GM12878 (cell line): ENCODE measurements at regions not wholly inside any gene's neighbourhood (a gene's known extent, or its start where the extent isn't known, plus 50 kb on each side); places are given as distances from the start of the nearest gene placed in this dataset.

Experiments used
- ATAC-seq: fragments of 200-7000 bp; cut with Tn5 transposase; 3 replicates; pipeline ENCODE4 v1.9.1; 2020; ENCODE audit warnings: mild to moderate bottlenecking, moderate library complexity
- BruUV-seq: library from RNA; stranded (reverse); fragments of 400-500 nt; replicated peaks from 2 replicates; lab custom pipeline; 2021; lab: Mats Ljungman, UMichigan
- CTCF ChIA-PET: fragments of 300-600 bp; sonication (Branson Sonifier 250); formaldehyde crosslinking; extraction: SDS; loops from one replicate; lab custom pipeline; 2021; ENCODE audit warnings: inconsistent platforms; lab: Yijun Ruan, JAX
- POLR2A ChIA-PET: fragments of 350-600 bp; formaldehyde crosslinking; extraction: SDS; loops from one replicate; lab custom pipeline; 2021; ENCODE audit warnings: inconsistent platforms; lab: Charles Lee
- RAD21 ChIA-PET: fragments of 300-600 bp; sonication (Branson Sonifier 250); formaldehyde crosslinking; loops from one replicate; lab custom pipeline; 2023; ENCODE audit warnings: antibody characterized with exemption; ENCODE audit not compliant: unreplicated experiment; lab: Charles Lee
- SMC1A ChIA-PET: fragments of 300-600 bp; sonication (Branson Sonifier 250); formaldehyde crosslinking; loops from one replicate; lab custom pipeline; 2023; ENCODE audit not compliant: unreplicated experiment, uncharacterized antibody; lab: Charles Lee
- DNase-seq: peaks from one replicate; pipeline ENCODE4 v3.0.0-alpha.2; 2011; ENCODE audit warnings: low read depth, low spot score
- FAIRE-seq: peaks from 3 replicates; lab custom pipeline; 2011; peaks lifted over from hg19 to GRCh38; lab: Jason Lieb, UNC
- H2AFZ ChIP-seq: 2 replicates; pipeline ENCODE4 v1.6.0; 2011; ENCODE audit warnings: low read depth, low read length, control low read depth; ENCODE audit not compliant: control insufficient read depth
- H3K27ac ChIP-seq: 2 replicates; pipeline ENCODE4 v1.5.1; 2011; ENCODE audit warnings: control low read depth; ENCODE audit not compliant: control insufficient read depth, insufficient read depth
- H3K27me3 ChIP-seq, 2 experiments: replicated peaks in 1 of 2; 2 replicates each; pipeline versions ENCODE4 v1.6.0 to v1.6.1; 2011; ENCODE audit warnings: low read length in 1 of 2; ENCODE audit not compliant: control insufficient read depth in 2 of 2, insufficient read depth in 2 of 2
- H3K36me3 ChIP-seq, 2 experiments: 2 replicates each; pipeline ENCODE4 v1.5.1; 2011; ENCODE audit warnings: low read length in 1 of 2; ENCODE audit not compliant: control insufficient read depth in 2 of 2, insufficient read depth in 2 of 2
- H3K4me1 ChIP-seq: 2 replicates; pipeline ENCODE4 v1.6.1; 2011; ENCODE audit warnings: mild to moderate bottlenecking, low read length, moderate library complexity, mixed read lengths; ENCODE audit not compliant: control insufficient read depth, insufficient read depth
- H3K4me2 ChIP-seq: 2 replicates; pipeline ENCODE4 v1.6.0; 2011; ENCODE audit warnings: control low read depth; ENCODE audit not compliant: control insufficient read depth, insufficient read depth
- H3K4me3 ChIP-seq: fragments of 200-600 bp; sonication (generic); 2 replicates; pipeline ENCODE4 v1.5.1; 2016
- H3K79me2 ChIP-seq: 2 replicates; pipeline ENCODE4 v1.6.0; 2011; ENCODE audit warnings: low read length; ENCODE audit not compliant: control insufficient read depth, insufficient read depth
- H3K9ac ChIP-seq: 2 replicates; pipeline ENCODE4 v1.8.0; 2011; ENCODE audit warnings: low read length, control low read depth, mixed read lengths; ENCODE audit not compliant: control insufficient read depth, insufficient read depth
- H3K9me3 ChIP-seq: replicated peaks from 3 replicates; pipeline ENCODE4 v1.5.1; 2011; ENCODE audit warnings: mild to moderate bottlenecking, low read length; ENCODE audit not compliant: control insufficient read depth, insufficient read depth
- H4K20me1 ChIP-seq: 2 replicates; pipeline ENCODE4 v1.6.0; 2011; ENCODE audit not compliant: control insufficient read depth, insufficient read depth
- BRCA1 ChIP-seq: IDR thresholded peaks from 2 replicates; pipeline ENCODE4 v1.6.1; 2011; ENCODE audit warnings: low read depth, low read length, improper control_type of control experiment
- CBX5 ChIP-seq: sonication (generic); IDR thresholded peaks from 2 replicates; pipeline ENCODE4 v1.6.1; 2016; ENCODE audit warnings: low read depth, moderate library complexity, mild to moderate bottlenecking, inconsistent platforms
- NFXL1 ChIP-seq: fragments of 450-650 bp; IDR thresholded peaks from 2 replicates; pipeline ENCODE4 v1.6.1; 2017; ENCODE audit warnings: antibody characterized with exemption, mild to moderate bottlenecking, borderline replicate concordance
- POLR2AphosphoS5 ChIP-seq: IDR thresholded peaks from 2 replicates; pipeline ENCODE4 v1.6.1; 2011; ENCODE audit warnings: mild to moderate bottlenecking, low read length, inconsistent platforms
- SUPT20H ChIP-seq: IDR thresholded peaks from 2 replicates; pipeline ENCODE4 v1.6.1; 2011; ENCODE audit warnings: low read depth, mild to moderate bottlenecking, low read length, moderate library complexity, borderline replicate concordance; ENCODE audit not compliant: control insufficient read depth
- WRNIP1 ChIP-seq: IDR thresholded peaks from 2 replicates; pipeline ENCODE4 v1.6.1; 2011; ENCODE audit warnings: low read depth, low read length, improper control_type of control experiment, borderline replicate concordance
- ZNF622 ChIP-seq: fragments of 450-650 bp; IDR thresholded peaks from 2 replicates; pipeline ENCODE4 v1.6.1; 2017; ENCODE audit warnings: mild to moderate bottlenecking, inconsistent platforms
- WGBS: methylation state at CpG from one replicate; pipeline ENCODE4 v1.1.6; 2016; ENCODE audit warnings: low lambda C conversion rate; ENCODE audit not compliant: insufficient replicate concordance, insufficient coverage; ENCODE audit errors: missing lambda C conversion rate; 5-methylcytosine and 5-hydroxymethylcytosine counted together
- in situ Hi-C: fragments of 300-500 bp; cut with MboI; formaldehyde crosslinking; loops from 9 replicates; pipeline ENCODE4 v1.14.3; 2018; ENCODE audit warnings: mixed read lengths
- intact Hi-C: fragments of 100-400 bp; cut with micrococcal nuclease; formaldehyde crosslinking; loops from one replicate; pipeline ENCODE4 v1.14.2; 2022; ENCODE audit not compliant: unreplicated experiment
- TF ChIP-seq, protein P1 (sequence below): fragments of 450-650 bp; IDR thresholded peaks from 2 replicates; pipeline ENCODE4 v1.6.1; 2016; ENCODE audit warnings: mild to moderate bottlenecking, moderate library complexity, borderline replicate concordance
- TF ChIP-seq, protein P2 (sequence below): fragments of 450-650 bp; IDR thresholded peaks from 2 replicates; pipeline ENCODE4 v1.6.1; 2016; ENCODE audit warnings: mild to moderate bottlenecking
- TF ChIP-seq, protein P3 (sequence below): fragments of 150-350 bp; IDR thresholded peaks from 2 replicates; pipeline ENCODE4 v1.6.1; 2016; ENCODE audit warnings: low read depth, low read length
- TF ChIP-seq, protein P4 (sequence below): fragments of 450-650 bp; formaldehyde crosslinking; IDR thresholded peaks from 2 replicates; pipeline ENCODE4 v1.5.0; 2022; ENCODE audit warnings: mild to moderate bottlenecking, missing genetic modification characterization

DNA sequence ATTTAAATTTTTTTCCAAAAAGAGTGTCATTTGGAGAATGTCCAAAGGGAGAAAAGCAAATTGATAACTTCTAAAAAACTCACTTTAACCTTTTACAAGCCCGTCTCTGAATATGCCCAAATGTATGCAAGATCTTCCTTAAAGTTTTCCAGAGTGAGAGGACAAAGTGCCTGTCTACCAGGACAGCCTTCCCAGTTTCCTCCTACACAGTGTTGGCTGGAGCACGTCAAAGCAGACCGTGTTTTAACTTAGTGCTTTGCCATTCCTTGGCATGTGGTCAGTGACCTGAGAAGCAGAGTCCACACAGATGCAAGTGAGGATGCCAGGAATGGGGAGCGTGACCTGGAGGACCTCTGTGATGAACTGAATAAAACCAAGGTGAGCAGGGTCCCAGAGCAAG, 245.7 kb downstream of the FAM43A start:
- ChIA-PET SMC1A (no interaction called here), POLR2A (no interaction called here), CTCF (no interaction called here), RAD21 (no interaction called here)
- Histone ChIP-seq H2AFZ (no peak overlapping the region), H3K9ac (no peak overlapping the region), H3K27me3 (no peaks in the 10 kb centered on the region), H3K79me2 (no peaks in the 10 kb centered on the region), H3K27ac (no peak overlapping the region), H4K20me1 (no peaks in the 10 kb centered on the region), H3K36me3 (no peaks in the 10 kb centered on the region), H3K9me3 (no peaks in the 10 kb centered on the region; the same call in 2 of the 3 replicates), H3K4me3 (no peak overlapping the region), H3K4me1 (no peaks in the 10 kb centered on the region), H3K4me2 (no peak overlapping the region)
- ATAC-seq (no peak), FAIRE-seq (no peak), DNase-seq (no peak)
- WGBS = 25% methylated on average over 4 of the region's 4 CpGs
- BruUV-seq = no TSS peak
- in situ Hi-C loops = no loop called here
- intact Hi-C loops = no loop called here
- TF ChIP-seq WRNIP1 = no peak
- TF ChIP-seq BRCA1 = no peak
- TF ChIP-seq, protein P1, sequence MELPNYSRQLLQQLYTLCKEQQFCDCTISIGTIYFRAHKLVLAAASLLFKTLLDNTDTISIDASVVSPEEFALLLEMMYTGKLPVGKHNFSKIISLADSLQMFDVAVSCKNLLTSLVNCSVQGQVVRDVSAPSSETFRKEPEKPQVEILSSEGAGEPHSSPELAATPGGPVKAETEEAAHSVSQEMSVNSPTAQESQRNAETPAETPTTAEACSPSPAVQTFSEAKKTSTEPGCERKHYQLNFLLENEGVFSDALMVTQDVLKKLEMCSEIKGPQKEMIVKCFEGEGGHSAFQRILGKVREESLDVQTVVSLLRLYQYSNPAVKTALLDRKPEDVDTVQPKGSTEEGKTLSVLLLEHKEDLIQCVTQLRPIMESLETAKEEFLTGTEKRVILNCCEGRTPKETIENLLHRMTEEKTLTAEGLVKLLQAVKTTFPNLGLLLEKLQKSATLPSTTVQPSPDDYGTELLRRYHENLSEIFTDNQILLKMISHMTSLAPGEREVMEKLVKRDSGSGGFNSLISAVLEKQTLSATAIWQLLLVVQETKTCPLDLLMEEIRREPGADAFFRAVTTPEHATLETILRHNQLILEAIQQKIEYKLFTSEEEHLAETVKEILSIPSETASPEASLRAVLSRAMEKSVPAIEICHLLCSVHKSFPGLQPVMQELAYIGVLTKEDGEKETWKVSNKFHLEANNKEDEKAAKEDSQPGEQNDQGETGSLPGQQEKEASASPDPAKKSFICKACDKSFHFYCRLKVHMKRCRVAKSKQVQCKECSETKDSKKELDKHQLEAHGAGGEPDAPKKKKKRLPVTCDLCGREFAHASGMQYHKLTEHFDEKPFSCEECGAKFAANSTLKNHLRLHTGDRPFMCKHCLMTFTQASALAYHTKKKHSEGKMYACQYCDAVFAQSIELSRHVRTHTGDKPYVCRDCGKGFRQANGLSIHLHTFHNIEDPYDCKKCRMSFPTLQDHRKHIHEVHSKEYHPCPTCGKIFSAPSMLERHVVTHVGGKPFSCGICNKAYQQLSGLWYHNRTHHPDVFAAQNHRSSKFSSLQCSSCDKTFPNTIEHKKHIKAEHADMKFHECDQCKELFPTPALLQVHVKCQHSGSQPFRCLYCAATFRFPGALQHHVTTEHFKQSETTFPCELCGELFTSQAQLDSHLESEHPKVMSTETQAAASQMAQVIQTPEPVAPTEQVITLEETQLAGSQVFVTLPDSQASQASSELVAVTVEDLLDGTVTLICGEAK = no peak
- TF ChIP-seq, protein P2, sequence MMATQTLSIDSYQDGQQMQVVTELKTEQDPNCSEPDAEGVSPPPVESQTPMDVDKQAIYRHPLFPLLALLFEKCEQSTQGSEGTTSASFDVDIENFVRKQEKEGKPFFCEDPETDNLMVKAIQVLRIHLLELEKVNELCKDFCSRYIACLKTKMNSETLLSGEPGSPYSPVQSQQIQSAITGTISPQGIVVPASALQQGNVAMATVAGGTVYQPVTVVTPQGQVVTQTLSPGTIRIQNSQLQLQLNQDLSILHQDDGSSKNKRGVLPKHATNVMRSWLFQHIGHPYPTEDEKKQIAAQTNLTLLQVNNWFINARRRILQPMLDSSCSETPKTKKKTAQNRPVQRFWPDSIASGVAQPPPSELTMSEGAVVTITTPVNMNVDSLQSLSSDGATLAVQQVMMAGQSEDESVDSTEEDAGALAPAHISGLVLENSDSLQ = no peak
- TF ChIP-seq SUPT20H = no peak
- TF ChIP-seq, protein P3, sequence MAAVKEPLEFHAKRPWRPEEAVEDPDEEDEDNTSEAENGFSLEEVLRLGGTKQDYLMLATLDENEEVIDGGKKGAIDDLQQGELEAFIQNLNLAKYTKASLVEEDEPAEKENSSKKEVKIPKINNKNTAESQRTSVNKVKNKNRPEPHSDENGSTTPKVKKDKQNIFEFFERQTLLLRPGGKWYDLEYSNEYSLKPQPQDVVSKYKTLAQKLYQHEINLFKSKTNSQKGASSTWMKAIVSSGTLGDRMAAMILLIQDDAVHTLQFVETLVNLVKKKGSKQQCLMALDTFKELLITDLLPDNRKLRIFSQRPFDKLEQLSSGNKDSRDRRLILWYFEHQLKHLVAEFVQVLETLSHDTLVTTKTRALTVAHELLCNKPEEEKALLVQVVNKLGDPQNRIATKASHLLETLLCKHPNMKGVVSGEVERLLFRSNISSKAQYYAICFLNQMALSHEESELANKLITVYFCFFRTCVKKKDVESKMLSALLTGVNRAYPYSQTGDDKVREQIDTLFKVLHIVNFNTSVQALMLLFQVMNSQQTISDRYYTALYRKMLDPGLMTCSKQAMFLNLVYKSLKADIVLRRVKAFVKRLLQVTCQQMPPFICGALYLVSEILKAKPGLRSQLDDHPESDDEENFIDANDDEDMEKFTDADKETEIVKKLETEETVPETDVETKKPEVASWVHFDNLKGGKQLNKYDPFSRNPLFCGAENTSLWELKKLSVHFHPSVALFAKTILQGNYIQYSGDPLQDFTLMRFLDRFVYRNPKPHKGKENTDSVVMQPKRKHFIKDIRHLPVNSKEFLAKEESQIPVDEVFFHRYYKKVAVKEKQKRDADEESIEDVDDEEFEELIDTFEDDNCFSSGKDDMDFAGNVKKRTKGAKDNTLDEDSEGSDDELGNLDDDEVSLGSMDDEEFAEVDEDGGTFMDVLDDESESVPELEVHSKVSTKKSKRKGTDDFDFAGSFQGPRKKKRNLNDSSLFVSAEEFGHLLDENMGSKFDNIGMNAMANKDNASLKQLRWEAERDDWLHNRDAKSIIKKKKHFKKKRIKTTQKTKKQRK = no peak
- TF ChIP-seq CBX5 = no peak
- no peak for TF ChIP-seq POLR2AphosphoS5
- TF ChIP-seq, protein P4, sequence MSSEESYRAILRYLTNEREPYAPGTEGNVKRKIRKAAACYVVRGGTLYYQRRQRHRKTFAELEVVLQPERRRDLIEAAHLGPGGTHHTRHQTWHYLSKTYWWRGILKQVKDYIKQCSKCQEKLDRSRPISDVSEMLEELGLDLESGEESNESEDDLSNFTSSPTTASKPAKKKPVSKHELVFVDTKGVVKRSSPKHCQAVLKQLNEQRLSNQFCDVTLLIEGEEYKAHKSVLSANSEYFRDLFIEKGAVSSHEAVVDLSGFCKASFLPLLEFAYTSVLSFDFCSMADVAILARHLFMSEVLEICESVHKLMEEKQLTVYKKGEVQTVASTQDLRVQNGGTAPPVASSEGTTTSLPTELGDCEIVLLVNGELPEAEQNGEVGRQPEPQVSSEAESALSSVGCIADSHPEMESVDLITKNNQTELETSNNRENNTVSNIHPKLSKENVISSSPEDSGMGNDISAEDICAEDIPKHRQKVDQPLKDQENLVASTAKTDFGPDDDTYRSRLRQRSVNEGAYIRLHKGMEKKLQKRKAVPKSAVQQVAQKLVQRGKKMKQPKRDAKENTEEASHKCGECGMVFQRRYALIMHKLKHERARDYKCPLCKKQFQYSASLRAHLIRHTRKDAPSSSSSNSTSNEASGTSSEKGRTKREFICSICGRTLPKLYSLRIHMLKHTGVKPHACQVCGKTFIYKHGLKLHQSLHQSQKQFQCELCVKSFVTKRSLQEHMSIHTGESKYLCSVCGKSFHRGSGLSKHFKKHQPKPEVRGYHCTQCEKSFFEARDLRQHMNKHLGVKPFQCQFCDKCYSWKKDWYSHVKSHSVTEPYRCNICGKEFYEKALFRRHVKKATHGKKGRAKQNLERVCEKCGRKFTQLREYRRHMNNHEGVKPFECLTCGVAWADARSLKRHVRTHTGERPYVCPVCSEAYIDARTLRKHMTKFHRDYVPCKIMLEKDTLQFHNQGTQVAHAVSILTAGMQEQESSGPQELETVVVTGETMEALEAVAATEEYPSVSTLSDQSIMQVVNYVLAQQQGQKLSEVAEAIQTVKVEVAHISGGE (CRISPR knock-in tag) = no peak
- TF ChIP-seq ZNF622 = no peak
- TF ChIP-seq NFXL1 = no peak
